Breast epithelium (tissue), 4 donors: ENCODE measurements at regions not wholly inside any gene's neighbourhood (a gene's known extent, or its start where the extent isn't known, plus 50 kb on each side); places are given as distances from the start of the nearest gene placed in this dataset.

Experiments used
- DNase-seq, 2 donors: peaks; one replicate each; pipeline ENCODE4 v3.0.0-alpha.2; 2019; ENCODE audit warnings: low spot score in 2 of 2
- H3K27ac ChIP-seq, 2 donors: fragments of 200-600 bp; sonication (generic) in 1 of 2; one replicate each; pipeline ENCODE4 v1.5.1; 2016 to 2019; ENCODE audit warnings: mild to moderate bottlenecking in 1 of 2
- H3K27me3 ChIP-seq, 2 donors: fragments of 200-600 bp; sonication (generic) in 1 of 2; one replicate each; pipeline versions ENCODE4 v1.5.1 to v1.6.0; 2017 to 2019; ENCODE audit warnings: control low read depth in 1 of 2, mild to moderate bottlenecking in 1 of 2
- H3K36me3 ChIP-seq: fragments of 200-600 bp; one replicate; pipeline ENCODE4 v1.5.1; 2019
- H3K4me1 ChIP-seq, 2 donors: fragments of 200-600 bp; sonication (generic); one replicate each; pipeline ENCODE4 v1.5.1; 2016 to 2019; ENCODE audit warnings: control low read depth in 1 of 2
- H3K4me3 ChIP-seq, 3 donors: fragments of 200-600 bp; sonication (generic); 1 replicate in 2 of 3; 2 replicates in 1 of 3; pipeline ENCODE4 v1.5.1; 2016 to 2019; ENCODE audit warnings: mild to moderate bottlenecking in 3 of 3, moderate library complexity in 2 of 3
- H3K9me3 ChIP-seq, 2 donors: fragments of 200-600 bp; sonication (generic) in 1 of 2; one replicate each; pipeline ENCODE4 v1.5.1; 2016 to 2019; ENCODE audit warnings: control low read depth in 1 of 2
- CTCF ChIP-seq, 3 donors: fragments of 450-650 bp; IDR thresholded peaks; one replicate each; pipeline ENCODE4 v1.5.1; 2016 to 2017; ENCODE audit warnings: antibody characterized with exemption in 3 of 3, mild to moderate bottlenecking in 3 of 3, moderate library complexity in 3 of 3
- POLR2A ChIP-seq: fragments of 450-650 bp; IDR thresholded peaks from one replicate; pipeline ENCODE4 v1.6.1; 2016; ENCODE audit warnings: antibody characterized with exemption, mild to moderate bottlenecking, moderate library complexity
- POLR2AphosphoS5 ChIP-seq, 3 donors: sonication (generic); formaldehyde crosslinking; IDR thresholded peaks; one replicate each; pipeline ENCODE4 v1.6.1; 2017; ENCODE audit warnings: antibody characterized with exemption in 3 of 3
- intact Hi-C: fragments of 100-400 bp; cut with DNase I; formaldehyde crosslinking; loops from one replicate; pipeline ENCODE4 v1.15.1; 2023; ENCODE audit warnings: low total_unique reads

- no peak for DNase-seq
These were observed 155.4 kb downstream of the ERMARD start for GRCh38 chr6:169906688-169907418.

DNA sequence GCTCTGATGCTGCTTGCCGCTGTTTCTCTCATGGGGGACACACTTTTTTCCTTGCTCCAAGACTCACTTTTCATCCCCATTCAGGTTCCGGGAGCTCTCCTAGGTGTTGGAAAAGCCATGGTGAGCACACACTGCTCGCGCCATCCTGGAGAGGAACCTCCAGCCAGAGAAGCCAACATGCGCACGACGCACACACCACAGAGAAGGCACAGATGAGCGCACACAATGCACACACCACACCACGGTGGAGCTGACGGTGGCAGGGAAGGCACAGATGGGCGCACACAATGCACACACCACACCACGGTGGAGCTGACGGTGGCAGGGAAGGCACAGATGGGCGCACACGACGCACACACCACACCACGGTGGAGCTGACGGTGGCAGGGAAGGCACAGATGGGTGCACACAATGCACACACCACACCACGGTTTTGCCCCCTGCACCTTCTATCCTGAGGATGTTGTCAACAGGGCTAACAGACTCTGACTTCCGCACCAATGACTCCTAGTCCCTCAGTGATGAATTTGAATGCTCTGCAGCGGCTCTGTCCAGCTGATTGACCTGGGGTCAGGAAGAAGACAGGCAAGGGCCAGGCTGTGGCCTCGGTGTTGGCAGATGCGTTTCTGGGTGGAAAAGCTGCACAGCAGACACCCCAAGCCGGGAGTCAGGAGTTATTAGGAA, 154.7 kb downstream of the ERMARD start:
- Histone ChIP-seq H3K27ac (no peak overlapping the region), H3K36me3 (no peaks in the 10 kb centered on the region), H3K4me3 (no peak overlapping the region), H3K9me3 (no peaks in the 10 kb centered on the region), H3K27me3 (no peaks in the 10 kb centered on the region), H3K4me1 (no peaks in the 10 kb centered on the region)
- intact Hi-C loops, result no loop called here
- DNase-seq, result no peak
- TF ChIP-seq POLR2A (no peak), CTCF (IDR thresholded peaks at IDR 0.05) (no peak), POLR2AphosphoS5 (IDR thresholded peaks at IDR 0.05) (no peak)

More at GRCh38 chr6:169906688-169907418, 155.4 kb downstream of the ERMARD start:
- Histone ChIP-seq H3K36me3 (no peaks in the 10 kb centered on the region), H3K4me3 (no peak overlapping the region), H3K9me3 (no peaks in the 10 kb centered on the region), H3K27me3 (no peaks in the 10 kb centered on the region), H3K27ac (no peak overlapping the region), H3K4me1 (no peaks in the 10 kb centered on the region)
- no peak for TF ChIP-seq POLR2A
- no peak for TF ChIP-seq CTCF (IDR thresholded peaks at IDR 0.05)
- TF ChIP-seq POLR2AphosphoS5 (IDR thresholded peaks at IDR 0.05), result no peak
- intact Hi-C loops, result no loop called here

GRCh38 chr6:169905041-169905807, 153.8 kb downstream of the ERMARD start:
- H3K36me3 ChIP-seq, result no peaks in the 10 kb centered on the region
- peak overlapping the region in 1 of 2 donors; percentile 13 for H3K27ac ChIP-seq
- TF ChIP-seq CTCF (IDR thresholded peaks at IDR 0.05), result no peak
- TF ChIP-seq POLR2AphosphoS5 (IDR thresholded peaks at IDR 0.05), result peak in 1 of 3 donors; percentile 51
- no peak for TF ChIP-seq POLR2A
- H3K4me3 ChIP-seq, result no peak overlapping the region
- H3K4me1 ChIP-seq, result no peaks in the 10 kb centered on the region
- no peaks in the 10 kb centered on the region for H3K27me3 ChIP-seq
- H3K9me3 ChIP-seq, result no peaks in the 10 kb centered on the region
- no peak for DNase-seq
- intact Hi-C loops, result no loop called here

DNA sequence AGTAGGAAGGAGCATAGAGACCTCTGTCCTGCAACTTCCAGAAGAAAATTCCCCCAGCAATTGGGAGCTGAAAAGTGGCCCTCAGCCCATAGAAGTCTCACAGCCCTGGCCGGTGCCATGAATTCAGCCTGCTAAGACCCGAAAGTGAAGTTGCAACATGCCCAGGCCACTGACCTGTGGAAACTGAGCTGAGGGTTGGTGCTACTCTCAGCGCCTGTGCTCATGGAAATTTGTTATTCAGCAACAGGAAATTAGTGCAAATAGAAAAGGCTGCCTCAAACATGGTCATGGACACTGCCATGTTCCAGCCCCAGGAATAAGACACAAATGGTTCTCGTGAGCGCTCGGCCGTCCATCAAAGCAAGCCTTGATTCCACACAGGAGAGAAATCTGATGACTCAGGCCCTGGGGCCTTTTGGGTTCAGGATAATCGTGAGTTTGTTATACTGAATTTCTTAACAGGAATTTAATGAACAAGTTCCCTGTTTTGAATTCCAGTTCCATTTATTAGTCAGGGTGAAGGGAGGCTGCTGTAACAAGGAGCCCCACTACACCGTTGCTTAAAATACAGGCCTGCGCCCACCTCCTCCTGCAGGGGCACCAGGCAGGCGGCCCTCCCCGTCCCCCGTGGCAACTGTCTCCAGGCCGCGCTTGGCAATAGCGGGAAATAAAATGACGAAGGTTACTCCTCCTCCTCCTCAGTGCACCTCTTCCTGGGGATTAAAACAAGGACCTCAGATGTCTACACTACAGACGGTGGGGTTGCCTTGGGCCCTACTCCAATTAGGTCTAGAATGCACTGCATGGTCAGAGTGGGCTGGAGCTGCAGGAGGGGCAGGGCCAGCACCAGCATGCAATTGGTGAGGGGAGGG, 152.9 kb downstream of the ERMARD start:
- Histone ChIP-seq H3K9me3 (no peaks in the 10 kb centered on the region), H3K4me1 (no peaks in the 10 kb centered on the region), H3K4me3 (no peak overlapping the region), H3K36me3 (no peaks in the 10 kb centered on the region), H3K27me3 (no peaks in the 10 kb centered on the region), H3K27ac (no peak overlapping the region)
- intact Hi-C loops, result no loop called here
- DNase-seq, result no peak
- TF ChIP-seq POLR2AphosphoS5 (IDR thresholded peaks at IDR 0.05), result no peak

GRCh38 chr6:169903122-169903521, 151.7 kb downstream of the ERMARD start:
- Histone ChIP-seq H3K4me3 (no peak overlapping the region), H3K27me3 (no peaks in the 10 kb centered on the region), H3K9me3 (no peaks in the 10 kb centered on the region), H3K27ac (no peak overlapping the region), H3K4me1 (no peaks in the 10 kb centered on the region), H3K36me3 (no peaks in the 10 kb centered on the region)
- intact Hi-C loops, result no loop called here
- TF ChIP-seq CTCF (IDR thresholded peaks at IDR 0.05) (no peak), POLR2A (no peak), POLR2AphosphoS5 (IDR thresholded peaks at IDR 0.05) (no peak)
- no peak for DNase-seq
